ENCODE measurements at regions not wholly inside any gene's neighbourhood (a gene's known extent, or its start where the extent isn't known, plus 50 kb on each side); places are given as distances from the start of the nearest gene placed in this dataset.

- H3K4me3 ChIP-seq: no peak overlapping the region
- no peaks in the 10 kb centered on the region for H3K27me3 ChIP-seq
- H3K4me1 ChIP-seq: no peaks in the 10 kb centered on the region
- no peak overlapping the region for H3K27ac ChIP-seq
- no peaks in the 10 kb centered on the region for H3K36me3 ChIP-seq
- no peak for TF ChIP-seq POLR2A (IDR thresholded peaks at IDR 0.05)
- no peak for TF ChIP-seq CTCF (IDR thresholded peaks at IDR 0.05)
- DNase-seq: no peak
- no peaks in the 10 kb centered on the region for H3K9me3 ChIP-seq
Observed at GRCh38 chr5:19319252-19319651, 668.7 kb downstream of the CDH18 start.

- TF ChIP-seq CTCF (IDR thresholded peaks at IDR 0.05): no peak
- TF ChIP-seq POLR2A (IDR thresholded peaks at IDR 0.05): no peak
- DNase-seq: no peak
- H3K27ac ChIP-seq: no peak overlapping the region
- no peaks in the 10 kb centered on the region for H3K27me3 ChIP-seq
- H3K36me3 ChIP-seq: no peaks in the 10 kb centered on the region
- no peaks in the 10 kb centered on the region for H3K9me3 ChIP-seq
- no peak overlapping the region for H3K4me3 ChIP-seq
- no peaks in the 10 kb centered on the region for H3K4me1 ChIP-seq
Observed at GRCh38 chr5:19322716-19323485, 665.1 kb downstream of the CDH18 start.

GRCh38 chr5:19334278-19334677 lies 653.7 kb downstream of the CDH18 start:
- no peak for DNase-seq
- no peaks in the 10 kb centered on the region for H3K36me3 ChIP-seq
- H3K27me3 ChIP-seq: no peaks in the 10 kb centered on the region
- H3K4me3 ChIP-seq: no peak overlapping the region
- no peak for TF ChIP-seq POLR2A (IDR thresholded peaks at IDR 0.05)
- TF ChIP-seq CTCF (IDR thresholded peaks at IDR 0.05): no peak
- H3K27ac ChIP-seq: no peak overlapping the region
- no peaks in the 10 kb centered on the region for H3K9me3 ChIP-seq
- H3K4me1 ChIP-seq: no peaks in the 10 kb centered on the region

GRCh38 chr5:19342942-19343341 lies 645.1 kb downstream of the CDH18 start:
- DNase-seq: no peak
- H3K27me3 ChIP-seq: no peaks in the 10 kb centered on the region
- H3K9me3 ChIP-seq: no peaks in the 10 kb centered on the region
- no peaks in the 10 kb centered on the region for H3K36me3 ChIP-seq
- H3K4me1 ChIP-seq: no peaks in the 10 kb centered on the region
- TF ChIP-seq POLR2A (IDR thresholded peaks at IDR 0.05) (no peak), CTCF (IDR thresholded peaks at IDR 0.05) (no peak)
- no peak overlapping the region for H3K27ac ChIP-seq
- H3K4me3 ChIP-seq: no peak overlapping the region

GRCh38 chr5:19352120-19352519 lies 635.9 kb downstream of the CDH18 start:
- H3K9me3 ChIP-seq: no peaks in the 10 kb centered on the region
- H3K36me3 ChIP-seq: no peaks in the 10 kb centered on the region
- H3K27ac ChIP-seq: no peak overlapping the region
- no peaks in the 10 kb centered on the region for H3K27me3 ChIP-seq
- H3K4me3 ChIP-seq: no peak overlapping the region
- TF ChIP-seq POLR2A (IDR thresholded peaks at IDR 0.05) (no peak), CTCF (IDR thresholded peaks at IDR 0.05) (no peak)
- H3K4me1 ChIP-seq: no peaks in the 10 kb centered on the region
- no peak for DNase-seq

Data from Peyer's patch (tissue), 4 donors.